ENCODE measurements at regions not wholly inside any gene's neighbourhood (a gene's known extent, or its start where the extent isn't known, plus 50 kb on each side); places are given as distances from the start of the nearest gene placed in this dataset.
A peak's percentile ranks its signal among the peaks of the same experiment; 100 is the strongest.
"Not testable (repeated sequence)": the region's sequence is repeated elsewhere in the genome, so short reads cannot be mapped to it uniquely, and the experiment has no call there.

DNA sequence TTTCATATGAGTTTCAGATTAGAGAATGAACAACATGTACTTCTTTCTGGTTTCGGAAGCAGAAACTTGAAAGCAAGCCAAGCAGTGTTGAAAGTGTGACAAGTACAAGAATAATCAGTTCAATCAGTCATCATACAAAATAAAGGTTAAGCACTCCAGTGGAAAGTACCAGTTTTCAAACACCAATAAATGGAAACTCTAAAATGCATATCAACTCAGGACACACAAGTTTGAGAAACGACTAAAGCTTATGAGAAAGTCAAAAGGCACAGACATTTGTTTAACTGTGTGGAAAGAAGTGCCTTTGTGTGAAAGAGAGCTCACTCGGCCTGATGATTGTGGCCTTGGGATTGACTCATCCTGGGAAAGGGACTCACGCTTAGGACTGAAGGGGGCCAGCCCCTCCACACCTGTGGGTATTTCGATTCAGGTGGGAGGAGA lies 60.6 kb upstream of the AKR1C1 start:
- Histone ChIP-seq H3K27ac (replicated peaks) (peak overlapping the region; percentile 83), H3K4me3 (peak overlapping the region; percentile 40), H3K27me3 (ENCODE audit: low read depth) (no peaks in the 10 kb centered on the region), H3K36me3 (no peaks in the 10 kb centered on the region), H3K9me3 (replicated peaks) (no peaks in the 10 kb centered on the region), H3K4me1 (peaks cover 27% of the 10 kb centered on the region)
- DNase-seq = no peak
- TF ChIP-seq, protein P1, sequence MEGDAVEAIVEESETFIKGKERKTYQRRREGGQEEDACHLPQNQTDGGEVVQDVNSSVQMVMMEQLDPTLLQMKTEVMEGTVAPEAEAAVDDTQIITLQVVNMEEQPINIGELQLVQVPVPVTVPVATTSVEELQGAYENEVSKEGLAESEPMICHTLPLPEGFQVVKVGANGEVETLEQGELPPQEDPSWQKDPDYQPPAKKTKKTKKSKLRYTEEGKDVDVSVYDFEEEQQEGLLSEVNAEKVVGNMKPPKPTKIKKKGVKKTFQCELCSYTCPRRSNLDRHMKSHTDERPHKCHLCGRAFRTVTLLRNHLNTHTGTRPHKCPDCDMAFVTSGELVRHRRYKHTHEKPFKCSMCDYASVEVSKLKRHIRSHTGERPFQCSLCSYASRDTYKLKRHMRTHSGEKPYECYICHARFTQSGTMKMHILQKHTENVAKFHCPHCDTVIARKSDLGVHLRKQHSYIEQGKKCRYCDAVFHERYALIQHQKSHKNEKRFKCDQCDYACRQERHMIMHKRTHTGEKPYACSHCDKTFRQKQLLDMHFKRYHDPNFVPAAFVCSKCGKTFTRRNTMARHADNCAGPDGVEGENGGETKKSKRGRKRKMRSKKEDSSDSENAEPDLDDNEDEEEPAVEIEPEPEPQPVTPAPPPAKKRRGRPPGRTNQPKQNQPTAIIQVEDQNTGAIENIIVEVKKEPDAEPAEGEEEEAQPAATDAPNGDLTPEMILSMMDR (IDR thresholded peaks at IDR 0.05; ENCODE audit: borderline replicate concordance) = no peak
- intact Hi-C loops (cut with micrococcal nuclease) = no loop called here

DNA sequence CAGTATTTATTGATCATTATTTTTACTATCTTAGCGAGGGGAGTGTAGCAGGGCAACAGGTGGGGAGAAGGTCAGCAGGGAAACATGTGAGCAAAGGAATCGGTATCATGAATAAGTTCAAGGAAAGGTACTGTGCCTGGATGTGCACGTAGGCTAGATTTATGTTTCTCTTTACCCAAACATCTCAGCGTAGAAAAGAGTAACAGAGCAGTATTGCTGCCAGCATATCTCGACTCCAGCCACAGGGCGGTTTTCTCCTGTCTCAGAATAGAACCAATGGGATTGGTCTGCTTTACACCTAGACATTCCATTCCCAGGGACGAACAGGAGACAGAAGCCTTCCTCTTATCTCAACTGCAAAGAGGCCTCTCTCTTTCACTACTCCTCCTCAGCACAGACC lies 60.1 kb upstream of the AKR1C1 start:
- H3K36me3 ChIP-seq; intact Hi-C loops (cut with micrococcal nuclease); H3K27me3 ChIP-seq (ENCODE audit: low read depth); H3K4me3 ChIP-seq; DNase-seq; H3K9me3 ChIP-seq (replicated peaks): not testable (repeated sequence)
- Histone ChIP-seq H3K27ac (replicated peaks) (peak overlapping the region; percentile 83), H3K4me1 (peaks cover 27% of the 10 kb centered on the region)

DNA sequence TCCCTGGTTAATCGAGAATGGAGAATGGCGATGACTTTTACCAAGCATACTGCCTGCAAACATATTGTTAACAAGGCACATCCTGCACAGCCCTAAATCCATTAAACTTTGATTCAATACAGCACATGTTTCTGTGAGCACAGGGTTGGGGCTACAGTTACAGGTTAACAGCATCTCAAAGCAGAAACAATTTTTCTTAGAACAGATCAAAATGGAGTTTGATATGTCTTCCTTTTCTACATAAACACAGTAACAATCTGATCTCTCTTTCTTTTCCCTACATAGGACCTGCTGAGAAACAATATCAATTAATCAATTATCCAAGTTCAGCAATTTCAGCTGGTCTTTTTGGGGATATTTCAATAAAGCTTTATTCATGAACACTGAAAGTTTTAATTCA lies 59.5 kb upstream of the AKR1C1 start:
- H3K36me3 ChIP-seq; H3K27me3 ChIP-seq (ENCODE audit: low read depth); intact Hi-C loops (cut with micrococcal nuclease); H3K4me3 ChIP-seq; DNase-seq; H3K9me3 ChIP-seq (replicated peaks): not testable (repeated sequence)
- Histone ChIP-seq H3K4me1 (peaks cover 27% of the 10 kb centered on the region), H3K27ac (replicated peaks) (peak overlapping the region; percentile 83)

DNA sequence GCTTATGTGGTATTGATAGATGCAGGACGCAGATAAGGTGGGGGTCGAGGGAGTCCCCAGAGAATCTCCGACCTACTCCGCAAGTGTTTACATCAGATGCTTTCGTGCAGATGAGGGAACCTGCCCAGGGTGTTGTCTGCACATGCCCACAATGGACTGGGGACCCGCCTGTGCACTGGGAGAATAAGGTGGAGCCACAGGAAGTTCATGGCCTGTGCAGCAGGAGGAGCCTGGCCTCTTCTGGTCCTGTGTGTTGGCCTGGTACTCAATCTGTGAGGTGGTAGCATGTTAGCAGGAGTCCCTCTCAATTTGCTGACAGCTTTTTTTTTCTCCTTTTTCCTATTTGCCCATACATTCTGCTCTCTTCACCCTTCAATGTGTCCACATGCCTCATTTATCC lies 54.1 kb upstream of the AKR1C1 start:
- Histone ChIP-seq H3K4me3 (no peak overlapping the region), H3K9me3 (replicated peaks) (no peaks in the 10 kb centered on the region), H3K36me3 (no peaks in the 10 kb centered on the region), H3K4me1 (no peaks in the 10 kb centered on the region), H3K27me3 (ENCODE audit: low read depth) (no peaks in the 10 kb centered on the region), H3K27ac (replicated peaks) (no peak overlapping the region)
- intact Hi-C loops (cut with micrococcal nuclease) = no loop called here
- no peak for DNase-seq
- TF ChIP-seq, protein P1 (IDR thresholded peaks at IDR 0.05; ENCODE audit: borderline replicate concordance) = no peak
